HG03439 (cell line): ENCODE measurements at regions not wholly inside any gene's neighbourhood (a gene's known extent, or its start where the extent isn't known, plus 50 kb on each side); places are given as distances from the start of the nearest gene placed in this dataset.

Experiments
- ATAC-seq: cut with Tn5 transposase; IDR thresholded peaks from one replicate; pipeline ENCODE4 v1.9.1; 2021; ENCODE audit warnings: mild to moderate bottlenecking, moderate library complexity; ENCODE audit not compliant: unreplicated experiment

- no peak for ATAC-seq
Observed at GRCh38 chr1:188237573-188238348, 1409.0 kb downstream of the PLA2G4A start.

GRCh38 chr1:188240772-188241406 lies 1412.1 kb downstream of the PLA2G4A start:
- no peak for ATAC-seq

- ATAC-seq: no peak
Observed at GRCh38 chr1:188241629-188242028, 1412.9 kb downstream of the PLA2G4A start.

GRCh38 chr1:188243456-188243855 lies 1414.7 kb downstream of the PLA2G4A start:
- ATAC-seq: no peak

- ATAC-seq: no peak
Observed at GRCh38 chr1:188244681-188245080, 1415.9 kb downstream of the PLA2G4A start.

- ATAC-seq: no peak
Observed at GRCh38 chr1:188247255-188247654, 1418.5 kb downstream of the PLA2G4A start.

- ATAC-seq: no peak
Observed at GRCh38 chr1:188249811-188250210, 1421.1 kb downstream of the PLA2G4A start.

GRCh38 chr1:188251036-188251435 lies 1422.3 kb downstream of the PLA2G4A start:
- no peak for ATAC-seq

GRCh38 chr1:188261849-188262248 lies 1433.1 kb downstream of the PLA2G4A start:
- ATAC-seq: no peak

GRCh38 chr1:188269956-188270355 lies 1441.2 kb downstream of the PLA2G4A start:
- ATAC-seq: no peak

- no peak for ATAC-seq
Observed at GRCh38 chr1:188270497-188270896, 1441.7 kb downstream of the PLA2G4A start.

- no peak for ATAC-seq
Observed at GRCh38 chr1:188277771-188278170, 1449.0 kb downstream of the PLA2G4A start.

- ATAC-seq: no peak
Observed at GRCh38 chr1:188281921-188282320, 1453.2 kb downstream of the PLA2G4A start.

- ATAC-seq: no peak
Observed at GRCh38 chr1:188295157-188295556, 1466.4 kb downstream of the PLA2G4A start.

GRCh38 chr1:188302746-188303145 lies 1474.0 kb downstream of the PLA2G4A start:
- no peak for ATAC-seq

- no peak for ATAC-seq
Observed at GRCh38 chr1:188314557-188315137, 1485.9 kb downstream of the PLA2G4A start.

- ATAC-seq: no peak
Observed at GRCh38 chr1:188317894-188318293, 1489.1 kb downstream of the PLA2G4A start.

- ATAC-seq: no peak
Observed at GRCh38 chr1:188325211-188325610, 1496.5 kb downstream of the PLA2G4A start.

- ATAC-seq: no peak
Observed at GRCh38 chr1:188343914-188344313, 1515.2 kb downstream of the PLA2G4A start.

- no peak for ATAC-seq
Observed at GRCh38 chr1:188350104-188350503, 1521.4 kb downstream of the PLA2G4A start.

GRCh38 chr1:188355082-188355481 lies 1526.3 kb downstream of the PLA2G4A start:
- ATAC-seq: no peak

- no peak for ATAC-seq
Observed at GRCh38 chr1:188355847-188356246, 1527.1 kb downstream of the PLA2G4A start.
